ENCODE measurements at regions not wholly inside any gene's neighbourhood (a gene's known extent, or its start where the extent isn't known, plus 50 kb on each side); places are given as distances from the start of the nearest gene placed in this dataset.
A peak's percentile ranks its signal among the peaks of the same experiment; 100 is the strongest.
"Not testable (repeated sequence)": the region's sequence is repeated elsewhere in the genome, so short reads cannot be mapped to it uniquely, and the experiment has no call there.

DNA sequence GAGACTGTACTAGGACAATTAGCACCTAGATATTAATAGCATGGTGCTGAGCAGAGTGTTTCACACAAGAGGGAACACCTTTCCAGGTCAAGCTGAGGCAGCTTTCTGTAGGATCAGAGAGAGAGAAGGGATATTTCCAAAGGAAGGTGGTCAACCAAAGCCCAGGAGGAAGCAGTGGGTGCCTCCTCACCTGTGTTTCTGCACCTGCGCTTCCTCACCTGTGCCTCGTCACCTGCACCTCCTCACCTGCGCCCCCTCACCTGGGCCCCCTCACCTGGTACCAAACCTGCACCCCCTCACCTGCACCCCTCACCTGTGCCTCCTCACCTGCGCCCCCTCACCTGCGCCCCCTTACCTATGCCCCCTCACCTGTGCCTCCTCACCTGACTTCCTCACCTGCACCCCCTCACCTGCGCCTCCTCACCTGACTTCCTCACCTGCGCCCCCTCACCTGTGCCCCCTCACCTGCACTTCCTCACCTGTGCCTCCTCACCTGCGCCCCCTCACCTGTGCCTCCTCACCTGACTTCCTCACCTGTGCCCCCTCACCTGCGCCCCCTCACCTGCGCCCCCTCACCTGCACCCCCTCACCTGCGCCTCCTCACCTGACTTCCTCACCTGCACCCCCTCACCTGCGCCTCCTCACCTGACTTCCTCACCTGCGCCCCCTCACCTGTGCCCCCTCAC lies 67.9 kb downstream of the TTLL2 start:
- no peak for ATAC-seq

DNA sequence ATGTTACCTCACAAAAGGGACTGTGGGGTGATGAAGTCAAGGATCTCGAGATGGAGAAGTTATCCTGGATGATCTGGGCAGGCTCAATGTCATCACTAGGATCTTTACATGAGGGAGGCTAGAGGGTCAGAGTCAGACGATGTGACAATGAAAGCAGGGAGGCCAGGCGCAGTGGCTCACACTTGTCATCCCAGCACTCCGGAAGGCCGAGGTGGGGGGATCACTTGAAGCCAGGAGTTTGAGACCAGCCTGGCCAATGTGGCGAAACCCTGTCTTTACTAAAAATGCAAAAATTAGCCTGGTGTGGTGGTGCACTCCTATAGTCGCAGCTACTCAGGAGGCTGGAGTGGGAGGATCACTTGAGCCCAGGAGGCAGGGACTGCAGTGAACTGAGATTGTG lies 68.8 kb downstream of the TTLL2 start:
- no peak for ATAC-seq

DNA sequence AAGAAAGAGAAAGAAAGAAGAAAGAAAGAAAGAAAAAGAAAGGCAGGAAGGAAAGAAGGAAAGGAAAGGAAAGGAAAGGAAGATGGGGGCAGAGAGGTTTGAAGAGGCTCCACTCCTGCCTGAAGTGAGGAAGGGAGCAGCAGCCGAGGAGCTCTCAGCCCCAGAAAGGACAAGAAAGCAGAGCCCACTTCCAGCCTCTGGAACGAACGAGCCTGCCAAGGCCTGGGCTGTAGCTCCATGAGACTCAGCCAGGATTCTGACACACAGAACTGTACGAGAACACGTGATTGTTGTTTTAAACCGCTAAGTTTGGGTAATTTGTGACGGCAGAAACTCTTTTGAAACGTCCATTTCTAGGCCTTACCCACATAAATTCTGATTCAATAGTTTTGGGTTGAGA lies 69.5 kb downstream of the TTLL2 start:
- no peak for ATAC-seq

DNA sequence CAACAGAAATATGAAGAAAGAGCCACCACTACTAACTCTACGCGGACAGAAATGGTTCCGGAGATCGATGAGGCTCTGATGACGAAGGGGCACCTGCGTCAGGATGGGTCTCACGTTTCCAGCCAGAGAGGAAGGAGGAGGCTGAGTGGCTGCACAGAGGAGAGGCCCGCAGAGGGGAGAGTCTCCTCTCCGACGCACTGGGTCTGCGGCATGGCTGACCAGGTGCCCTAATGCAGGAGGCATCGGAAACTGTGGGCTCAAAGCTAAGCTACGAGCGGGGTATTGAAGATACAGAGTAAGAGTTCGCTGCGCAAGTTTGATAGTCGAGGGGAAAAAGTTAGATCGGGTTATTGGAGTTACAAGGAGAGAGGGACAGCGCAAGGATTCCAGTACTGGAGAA lies 69.9 kb downstream of the TTLL2 start:
- ATAC-seq = no peak

DNA sequence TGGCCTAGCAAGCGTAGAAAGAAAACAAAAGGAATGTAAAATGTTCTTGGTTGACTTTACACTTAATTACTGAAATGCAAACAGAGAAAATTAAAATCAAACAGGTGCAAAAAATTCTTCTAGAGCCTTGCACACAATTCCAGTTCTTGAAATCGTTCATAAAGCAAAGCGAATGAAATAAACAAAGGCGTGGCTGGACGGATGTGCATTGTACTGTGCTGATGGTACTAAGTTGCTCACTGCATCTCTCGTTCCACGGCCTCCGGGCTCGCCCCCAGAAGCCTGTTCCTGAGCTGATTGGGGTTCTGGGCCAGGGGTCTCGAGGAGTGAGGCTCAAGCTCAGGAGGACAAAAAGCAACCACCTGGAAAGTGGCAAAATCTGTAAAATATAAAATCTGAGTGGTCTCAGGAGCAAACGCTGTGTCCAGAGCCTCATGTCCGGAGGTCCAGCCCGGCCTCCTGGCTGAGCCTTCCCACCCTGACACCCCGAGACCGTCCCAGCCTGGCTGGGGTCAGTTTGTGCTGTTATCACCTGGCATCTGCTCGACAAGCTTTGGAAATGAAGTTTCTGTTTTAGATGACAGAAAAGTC lies 71.3 kb downstream of the TTLL2 start:
- no peak for ATAC-seq

DNA sequence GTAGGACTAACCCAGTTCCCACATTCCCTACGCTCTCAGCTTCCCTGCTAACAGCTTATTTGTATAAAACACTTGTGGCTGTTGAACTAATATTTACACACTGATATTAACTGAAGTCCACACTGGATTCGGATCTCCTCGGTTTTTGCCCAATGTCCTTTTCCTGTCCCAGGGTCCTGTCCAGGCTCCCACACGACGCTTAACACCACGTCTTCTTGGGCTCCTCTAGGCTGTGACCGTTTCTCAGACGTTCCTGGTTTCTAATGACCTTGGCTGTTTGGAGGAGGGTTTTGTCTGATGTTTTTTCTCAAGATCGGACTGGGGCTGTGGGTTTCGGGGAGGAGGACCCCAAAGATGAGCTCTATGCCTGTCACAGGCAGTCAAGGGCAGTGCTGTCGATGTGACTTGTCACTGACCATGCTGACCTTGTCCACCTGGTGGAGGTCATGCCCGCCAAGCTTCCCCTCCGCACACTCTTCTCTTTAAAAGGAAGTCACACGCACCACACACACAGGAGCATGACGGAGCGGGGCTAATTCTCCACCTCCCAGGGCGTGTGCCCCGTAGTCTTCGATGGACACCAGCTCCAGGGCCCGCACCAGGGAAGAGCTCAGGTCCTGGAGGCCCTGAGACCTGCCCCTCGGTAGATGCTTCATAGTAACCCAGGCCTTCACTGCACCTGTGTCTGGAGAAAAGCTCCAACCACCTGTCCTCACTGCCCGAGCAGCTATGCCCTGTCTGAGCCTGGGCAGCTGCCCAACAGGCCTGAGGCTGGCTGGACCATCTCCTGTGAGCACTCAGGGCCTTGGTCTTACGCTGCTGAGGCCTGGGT lies 72.0 kb downstream of the TTLL2 start:
- ATAC-seq = no peak

DNA sequence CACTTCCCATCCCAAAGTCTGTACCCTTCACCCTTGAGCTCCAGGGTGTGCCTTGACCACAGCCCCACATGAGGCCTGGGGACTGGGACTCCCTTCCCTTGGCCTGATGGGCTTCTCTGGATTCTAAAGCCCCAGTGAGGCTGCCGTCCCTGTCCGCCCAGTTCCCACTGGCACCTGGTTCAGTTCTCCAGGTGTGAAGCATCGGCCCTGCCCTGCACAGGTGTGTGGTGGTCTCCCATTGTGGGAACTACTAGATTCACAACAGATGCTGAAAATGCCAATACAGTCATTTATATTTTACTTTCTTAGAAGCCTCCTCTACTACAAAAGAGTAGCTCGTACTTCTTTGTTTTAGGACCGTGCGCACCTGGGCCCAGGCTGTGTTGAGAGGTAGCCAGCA lies 72.8 kb downstream of the TTLL2 start:
- ATAC-seq = no peak

DNA sequence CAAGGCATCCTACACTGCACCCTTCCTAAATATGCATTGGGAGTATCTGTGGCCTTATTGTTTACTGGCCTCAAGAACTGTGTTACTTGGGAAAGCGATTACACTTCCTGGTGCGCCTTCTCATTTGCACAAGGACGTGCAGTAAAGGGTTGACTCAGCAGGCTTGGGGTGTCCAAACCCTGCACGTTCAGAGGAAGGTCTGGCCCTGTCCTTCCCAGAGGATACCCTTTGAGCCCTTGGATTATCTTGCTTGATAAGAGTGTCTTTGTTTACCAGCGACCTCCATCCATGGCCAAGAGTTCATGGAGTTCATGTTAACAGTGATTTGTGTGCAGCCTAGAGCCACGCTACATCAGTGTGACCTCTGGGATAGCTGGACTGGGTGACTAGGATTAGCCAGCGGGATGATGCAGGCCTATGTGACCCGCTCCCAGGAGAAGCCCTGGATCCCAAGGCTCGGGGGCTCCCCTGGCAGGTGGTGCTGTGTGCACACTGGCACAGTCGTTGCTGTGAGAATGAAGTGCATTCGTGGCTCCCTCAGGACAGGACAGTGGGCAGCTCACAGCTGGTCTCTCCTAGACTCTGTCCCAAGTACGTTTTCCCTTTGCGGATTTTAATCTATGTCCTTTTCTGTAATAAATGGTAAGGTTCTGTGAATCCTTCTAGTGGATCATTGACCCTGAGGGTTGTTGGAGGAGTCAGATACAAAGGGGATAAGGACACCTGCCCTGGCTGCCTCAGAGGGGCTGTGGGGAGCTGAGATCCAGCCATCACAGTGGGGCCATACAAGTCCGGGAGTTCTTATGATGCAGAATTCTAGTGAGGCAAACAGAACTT lies 73.5 kb downstream of the TTLL2 start:
- ATAC-seq = no peak

DNA sequence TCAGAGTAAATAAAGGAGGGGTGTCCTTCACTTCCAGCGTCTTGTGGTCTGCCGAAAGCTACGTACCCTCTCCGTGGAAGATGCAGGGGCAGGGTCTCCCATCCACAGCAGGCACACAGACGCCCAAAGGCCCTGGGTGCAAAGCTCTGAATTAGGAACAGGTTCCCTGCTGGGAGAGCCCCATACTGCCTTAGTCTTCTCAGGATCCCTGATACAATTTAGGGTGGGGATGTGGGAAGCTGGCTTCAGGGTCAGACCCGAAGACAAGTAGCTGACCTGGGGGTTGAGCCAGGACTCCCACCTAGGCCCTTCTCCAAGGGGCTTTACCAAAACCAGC lies 74.1 kb downstream of the TTLL2 start:
- ATAC-seq = no peak

DNA sequence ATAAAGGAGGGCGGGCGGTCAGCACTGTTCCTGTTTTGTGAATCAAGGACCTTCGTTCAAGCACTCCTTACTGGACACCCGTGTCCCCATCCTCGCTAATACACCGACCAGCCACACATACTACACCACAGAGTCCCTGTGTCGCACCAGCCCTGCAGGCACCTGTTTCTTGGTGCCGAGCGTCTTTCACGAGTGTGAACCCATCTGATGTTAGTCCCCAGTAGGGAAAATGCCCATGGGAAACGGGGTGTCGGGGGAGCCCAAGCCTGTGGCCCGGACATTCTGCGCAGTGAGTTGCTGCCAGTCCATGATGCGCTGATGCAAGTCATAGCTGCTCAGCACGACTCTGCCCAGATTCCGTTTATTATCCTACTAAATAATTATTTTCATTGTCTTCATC lies 74.7 kb downstream of the TTLL2 start:
- ATAC-seq = no peak

DNA sequence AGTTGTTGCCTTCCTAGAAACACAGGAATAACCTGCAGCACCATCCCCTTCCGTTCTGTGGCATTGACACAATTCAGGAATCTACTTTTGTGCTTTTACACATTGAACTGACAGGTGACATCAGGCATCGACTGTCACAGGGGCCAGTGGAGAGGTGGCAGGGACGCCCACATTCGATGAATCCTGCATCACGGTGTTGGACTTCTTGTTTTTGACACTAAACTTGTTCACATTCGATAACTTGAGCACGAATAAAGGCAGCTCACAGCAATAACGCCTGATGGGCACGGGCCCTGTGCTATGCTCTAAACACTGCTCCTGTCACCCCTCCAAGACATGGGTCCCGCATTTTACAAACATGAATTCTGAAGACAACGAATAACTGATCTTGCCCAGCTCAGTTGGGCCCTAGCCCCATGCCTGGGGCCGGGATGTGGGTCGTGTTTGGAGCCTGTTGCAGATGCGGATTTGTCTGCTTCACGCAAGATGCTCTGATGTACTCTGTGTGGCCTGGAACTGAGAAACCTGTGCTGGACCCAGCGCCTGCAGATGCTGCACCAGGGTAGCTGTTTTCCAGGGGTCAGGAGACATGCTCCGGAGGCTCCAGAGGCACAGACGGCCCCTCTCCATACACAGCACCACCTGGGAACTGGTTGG lies 75.7 kb downstream of the TTLL2 start:
- ATAC-seq = no peak

DNA sequence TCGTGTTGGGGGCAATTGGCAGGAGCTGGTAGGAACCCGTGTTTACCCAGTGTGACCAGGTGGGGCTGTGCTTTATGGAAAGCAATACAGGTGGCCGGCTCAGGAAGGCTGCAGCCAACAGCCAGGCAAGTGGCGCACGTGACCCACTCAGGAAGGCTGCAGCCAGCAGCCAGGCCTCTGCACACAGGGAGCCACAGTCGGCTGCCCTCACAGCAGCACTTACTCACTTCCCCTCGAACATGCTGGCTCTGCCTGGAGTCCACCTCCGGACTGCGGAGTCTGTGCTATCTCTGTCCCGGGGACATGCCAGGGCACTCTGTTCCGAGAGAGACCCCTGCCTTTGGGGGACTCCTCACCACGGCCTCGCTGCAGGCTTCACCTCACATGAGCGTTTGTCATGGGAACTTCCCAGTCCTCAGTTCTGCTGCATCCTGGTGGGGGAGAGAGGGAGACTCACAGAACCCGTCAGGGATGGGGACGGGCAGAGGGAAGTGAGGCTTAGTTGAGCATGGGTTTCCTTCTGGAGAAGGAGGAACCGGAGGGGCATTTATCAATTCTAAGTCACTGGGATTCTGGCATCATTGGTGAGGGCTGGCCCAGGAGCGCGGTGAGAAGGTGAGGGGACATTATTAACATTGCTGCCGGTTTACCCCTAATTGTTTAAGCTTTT lies 76.8 kb downstream of the TTLL2 start:
- ATAC-seq = no peak

DNA sequence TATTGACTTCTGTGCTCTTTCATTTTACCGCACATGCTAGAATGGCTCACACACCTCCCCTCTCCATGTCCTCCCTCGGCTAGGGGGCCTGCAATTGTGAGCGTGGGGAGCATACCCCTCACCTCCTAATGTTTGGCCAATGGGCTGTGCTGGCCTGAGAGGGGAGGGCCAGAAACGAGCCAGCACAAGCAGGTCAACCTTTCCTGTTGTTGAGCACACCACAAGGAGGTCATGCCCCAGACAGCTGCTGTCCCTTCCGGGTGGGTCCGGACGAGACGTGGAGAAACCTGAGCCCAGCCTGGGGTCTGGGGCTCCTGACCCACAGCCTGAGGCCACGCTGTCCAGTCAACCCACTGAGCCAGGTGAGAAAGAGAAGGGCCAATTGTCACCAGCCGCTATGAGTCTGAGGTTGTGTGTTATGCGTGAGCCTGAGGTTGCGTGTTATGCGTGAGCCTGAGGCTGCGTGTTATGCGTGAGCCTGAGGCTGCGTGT lies 77.4 kb downstream of the TTLL2 start:
- ATAC-seq = no peak

DNA sequence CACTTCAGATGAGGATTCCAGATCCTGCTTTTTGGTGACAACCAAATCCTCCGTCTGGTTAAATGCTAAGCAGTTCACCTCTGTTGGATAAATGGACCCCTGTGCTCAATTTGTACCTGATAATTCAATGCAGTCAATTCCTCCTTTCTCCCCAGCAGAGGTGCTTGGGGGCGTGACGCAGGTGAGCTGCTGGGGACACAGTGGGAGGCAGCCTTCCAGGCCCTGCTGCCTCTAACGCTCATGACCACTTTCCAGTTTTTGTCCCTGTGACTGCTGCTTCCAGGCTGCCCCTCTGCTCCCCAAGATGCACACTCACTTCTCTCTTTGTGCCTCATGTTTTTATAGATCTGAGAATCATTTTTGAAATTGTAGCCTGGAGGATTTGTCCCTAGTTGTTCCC lies 78.5 kb downstream of the TTLL2 start:
- ATAC-seq = no peak

DNA sequence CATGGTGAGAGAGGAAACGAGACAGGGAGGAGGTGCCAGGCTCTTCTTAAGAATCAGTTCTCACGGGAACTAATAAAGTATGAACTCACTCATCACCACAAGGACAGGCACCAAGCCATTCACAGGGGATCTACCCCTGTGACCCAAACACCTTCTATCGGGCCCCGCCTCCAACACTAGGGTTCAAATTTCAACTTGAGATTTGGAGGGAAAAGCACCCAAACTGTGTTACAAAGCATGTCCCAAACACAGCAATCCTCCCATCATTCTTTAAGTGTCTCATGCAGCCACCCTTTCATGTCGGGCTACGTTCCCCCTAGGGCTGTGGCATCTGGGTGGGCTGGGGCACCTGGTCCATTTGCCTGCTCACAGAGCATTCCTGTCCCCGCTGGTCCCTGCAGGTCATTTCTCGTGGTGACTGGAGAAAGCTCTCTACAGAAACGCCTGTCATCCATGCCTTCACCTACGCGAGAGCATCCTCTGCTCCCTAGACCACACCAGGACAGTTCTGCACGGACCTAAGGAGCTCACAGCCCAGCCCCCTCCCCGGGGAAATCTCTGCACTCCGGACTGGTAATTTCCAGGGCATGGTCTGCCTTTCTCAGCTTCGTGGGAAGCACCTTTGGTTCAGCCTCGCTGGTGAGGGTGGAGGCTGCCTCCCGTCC lies 79.6 kb downstream of the TTLL2 start:
- ATAC-seq = no peak

DNA sequence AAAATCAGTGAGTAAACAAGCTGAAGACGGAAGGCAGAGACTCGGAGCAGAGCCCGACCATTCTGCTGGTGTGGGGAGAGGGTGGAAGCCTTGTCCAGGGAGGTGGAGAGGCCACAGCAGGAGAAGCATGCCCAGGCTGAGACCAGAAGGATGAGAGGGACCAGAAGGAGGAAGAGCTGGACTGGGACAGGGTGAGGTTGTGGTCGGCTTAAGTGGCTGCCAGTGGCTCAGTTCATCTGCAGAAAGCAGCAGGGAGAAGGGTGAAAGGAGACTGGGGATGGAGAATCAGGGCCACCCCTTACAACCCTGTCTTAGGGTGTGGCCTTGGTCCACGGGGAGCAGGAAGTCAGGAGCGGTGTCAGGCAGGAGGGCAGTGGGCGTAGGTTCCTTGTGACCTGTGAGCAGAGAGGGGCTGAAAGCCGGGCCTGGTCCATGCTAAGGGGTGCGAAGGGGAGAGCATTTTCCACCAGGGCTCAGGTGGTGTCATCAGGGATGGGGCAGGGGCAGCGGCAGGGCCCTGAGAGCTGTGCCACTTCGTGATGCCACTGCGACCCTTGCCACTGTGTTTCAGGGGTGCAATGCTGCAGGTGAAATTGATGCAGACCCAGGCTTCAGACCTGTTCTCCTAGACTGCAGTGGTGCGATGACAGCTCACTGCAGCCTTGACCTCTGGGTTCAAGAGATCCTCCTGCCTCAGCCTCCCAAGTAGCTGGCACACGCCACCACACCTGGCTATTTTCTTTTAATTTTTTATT lies 81.1 kb downstream of the TTLL2 start:
- ATAC-seq = peak in 1 of 2 donors; percentile 10

DNA sequence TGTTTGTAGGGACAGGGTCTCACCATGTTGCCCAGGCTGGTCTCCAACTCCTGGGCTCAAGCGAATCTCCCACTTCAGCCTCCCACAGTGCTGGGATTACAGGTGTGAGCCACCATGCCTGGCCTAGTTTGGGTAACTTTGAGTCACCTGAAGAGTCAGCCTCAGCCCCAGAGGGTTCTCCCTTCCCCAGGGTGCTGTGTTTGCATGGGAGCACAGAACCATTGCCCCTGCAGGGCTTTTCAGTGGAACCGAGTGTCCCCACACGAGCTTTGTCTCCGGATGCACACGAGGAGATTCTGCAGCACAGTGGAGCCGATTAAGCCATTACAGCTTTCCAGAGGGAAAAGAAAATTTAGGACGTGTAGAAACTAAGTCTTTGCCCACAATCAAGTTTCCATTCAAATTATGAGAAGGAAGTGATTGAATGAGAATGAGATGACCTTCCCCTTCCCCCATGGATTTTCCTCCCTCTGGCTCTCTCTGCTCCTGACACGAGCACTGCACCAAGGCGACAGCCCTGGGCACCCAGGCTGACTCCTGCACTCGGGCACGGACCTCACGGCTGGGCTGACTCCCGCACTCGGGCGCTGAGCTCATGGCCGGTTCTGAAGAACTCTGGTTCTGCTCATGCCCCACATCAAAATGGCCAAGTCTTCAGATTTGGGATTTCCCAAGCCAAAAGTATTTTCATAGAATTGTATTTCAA lies 81.8 kb downstream of the TTLL2 start:
- not testable (repeated sequence) for ATAC-seq

DNA sequence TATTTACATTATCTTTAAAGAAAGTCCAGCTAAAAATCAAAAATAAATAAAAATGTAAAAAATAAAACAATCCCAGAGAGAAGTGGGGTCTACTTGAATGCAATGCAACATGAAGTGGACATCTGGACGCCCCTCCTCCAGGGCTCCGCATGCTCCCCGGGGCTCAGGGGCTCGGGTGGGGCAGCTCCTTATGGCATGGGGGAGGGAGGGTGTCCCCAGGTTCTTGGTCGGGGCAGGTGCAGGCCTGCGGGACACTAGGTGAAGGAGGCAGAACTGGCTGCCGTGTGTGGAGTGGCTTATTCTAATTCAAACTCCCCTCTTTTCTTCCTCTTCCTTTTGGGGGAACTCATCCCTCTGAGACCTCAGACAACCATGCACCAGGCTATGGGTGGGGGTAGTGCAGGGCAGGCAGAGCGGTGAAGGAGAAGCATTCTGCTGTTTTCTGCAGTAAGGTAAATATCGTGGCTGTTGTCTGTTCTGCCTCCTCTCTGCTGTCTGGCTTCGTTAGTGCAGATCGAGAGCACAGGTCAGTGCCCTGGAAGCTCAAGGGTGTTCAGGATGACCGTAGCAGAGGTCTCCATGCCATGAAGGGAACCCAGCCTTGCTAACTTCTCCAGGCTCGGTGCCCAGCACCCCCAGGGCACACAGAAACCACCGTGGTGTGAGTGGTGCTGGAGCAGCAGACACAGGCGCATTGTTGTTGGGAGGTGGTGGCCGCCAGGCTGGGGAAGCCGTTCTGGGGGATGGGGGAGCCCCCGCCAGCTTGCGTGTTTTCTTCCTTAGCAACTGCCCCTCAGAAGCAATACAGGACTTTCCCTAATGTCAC lies 82.6 kb downstream of the TTLL2 start:
- no peak for ATAC-seq
